OCI-LY7 (cell line): ENCODE measurements at regions not wholly inside any gene's neighbourhood (a gene's known extent, or its start where the extent isn't known, plus 50 kb on each side); places are given as distances from the start of the nearest gene placed in this dataset.

Source experiments
- CTCF ChIP-seq: fragments of 200-600 bp; sonication (generic); conservative IDR thresholded peaks from 2 replicates; pipeline ENCODE4 v1.5.1; 2014; ENCODE audit warnings: mild to moderate bottlenecking, antibody characterized with exemption, low read length, moderate library complexity, mixed read lengths
- EZH2phosphoT487 ChIP-seq: fragments of 200-600 bp; sonication (generic); IDR thresholded peaks from 2 replicates; pipeline ENCODE4 v1.6.1; 2018; ENCODE audit warnings: low read depth, borderline replicate concordance, mild to moderate bottlenecking, mixed run types, antibody characterized with exemption, low read length, moderate library complexity, mixed read lengths

DNA sequence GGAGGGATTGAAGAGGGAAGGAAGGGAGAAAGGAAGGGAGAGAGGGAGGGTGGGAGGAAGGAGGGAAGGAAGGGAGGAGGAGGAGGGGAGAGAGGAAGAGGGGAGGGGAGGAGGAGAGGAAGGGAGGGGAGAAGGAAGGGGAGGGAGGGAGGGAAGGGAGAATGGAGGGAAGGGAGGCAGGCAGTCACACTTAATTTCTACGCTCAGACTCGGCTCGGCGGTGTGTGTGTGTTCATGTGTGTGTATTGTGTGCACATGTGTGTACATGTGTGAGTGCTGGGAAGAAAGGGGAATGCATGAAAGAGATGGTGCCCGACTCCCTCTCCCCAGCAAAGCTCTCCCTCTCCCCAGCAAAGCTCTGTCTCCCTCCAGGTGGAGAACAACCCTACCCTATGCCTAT is 79.1 kb upstream of the AFDN start:
- no peak for TF ChIP-seq CTCF
- no peak for TF ChIP-seq EZH2phosphoT487
